Kidney capillary endothelial cell (primary cell): ENCODE measurements at regions not wholly inside any gene's neighbourhood (a gene's known extent, or its start where the extent isn't known, plus 50 kb on each side); places are given as distances from the start of the nearest gene placed in this dataset.
"Not testable (repeated sequence)": the region's sequence is repeated elsewhere in the genome, so short reads cannot be mapped to it uniquely, and the experiment has no call there.

Source experiments
- DNase-seq: peaks from one replicate; pipeline ENCODE4 v3.0.0-alpha.2; 2018; ENCODE audit warnings: low spot score

DNA sequence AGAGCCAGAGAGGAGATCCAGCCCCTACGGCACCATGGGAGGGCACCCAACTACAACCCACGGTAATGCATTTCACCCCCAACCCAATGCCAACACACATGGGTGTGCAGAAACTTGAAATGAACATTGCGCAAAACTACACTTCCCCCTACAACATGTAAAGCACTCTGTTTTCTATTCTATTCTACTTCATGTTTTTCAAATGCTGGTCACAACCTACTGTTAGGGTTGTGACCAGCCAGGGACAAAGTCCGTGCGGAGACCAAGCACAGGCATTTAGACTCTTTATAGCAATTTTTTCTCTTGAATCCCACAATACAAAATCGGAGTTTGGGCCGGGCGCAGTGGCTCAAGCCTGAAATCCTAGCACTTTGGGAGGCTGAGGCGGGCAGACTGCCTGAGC lies 90.6 kb downstream of the MRPL14 start:
- no peak for DNase-seq

DNA sequence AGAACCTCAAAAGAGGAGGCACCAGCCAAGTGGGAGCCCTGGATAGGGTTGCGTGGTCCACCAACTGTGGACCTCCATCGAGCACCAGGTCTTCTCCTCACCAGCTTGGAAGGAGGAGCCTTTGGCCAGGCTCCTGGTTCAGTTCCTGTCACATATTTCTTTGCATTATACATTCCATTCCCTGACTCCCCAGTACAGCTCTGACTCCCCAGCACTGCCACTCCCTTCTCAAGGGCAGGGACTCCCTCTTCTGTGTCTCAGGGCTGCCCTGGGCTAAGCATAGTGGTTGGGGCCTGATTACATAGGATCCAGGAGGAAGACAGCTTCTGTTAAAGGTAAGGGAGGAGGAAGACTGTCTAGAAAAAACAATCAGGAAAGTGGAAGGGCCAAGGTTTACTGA lies 91.1 kb downstream of the MRPL14 start:
- no peak for DNase-seq

DNA sequence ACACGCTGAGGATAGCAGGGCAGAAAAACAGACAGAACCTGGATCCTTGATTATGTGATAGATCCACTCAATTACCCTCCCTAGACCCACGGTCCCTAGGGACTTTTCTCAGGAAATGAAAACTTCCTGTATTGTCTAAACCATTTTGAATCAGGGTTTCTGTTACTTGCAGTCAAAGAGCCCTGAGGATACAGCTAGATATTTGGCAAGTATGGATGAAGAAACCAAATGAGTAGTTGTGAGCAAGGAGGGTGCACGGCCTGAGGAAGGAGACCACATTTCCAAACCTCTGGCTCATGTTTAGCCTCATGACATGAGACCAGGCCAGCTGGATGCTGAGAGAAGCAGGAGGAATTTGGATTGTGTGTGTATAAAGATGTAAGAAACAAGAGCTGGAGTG lies 91.6 kb downstream of the MRPL14 start:
- no peak for DNase-seq

DNA sequence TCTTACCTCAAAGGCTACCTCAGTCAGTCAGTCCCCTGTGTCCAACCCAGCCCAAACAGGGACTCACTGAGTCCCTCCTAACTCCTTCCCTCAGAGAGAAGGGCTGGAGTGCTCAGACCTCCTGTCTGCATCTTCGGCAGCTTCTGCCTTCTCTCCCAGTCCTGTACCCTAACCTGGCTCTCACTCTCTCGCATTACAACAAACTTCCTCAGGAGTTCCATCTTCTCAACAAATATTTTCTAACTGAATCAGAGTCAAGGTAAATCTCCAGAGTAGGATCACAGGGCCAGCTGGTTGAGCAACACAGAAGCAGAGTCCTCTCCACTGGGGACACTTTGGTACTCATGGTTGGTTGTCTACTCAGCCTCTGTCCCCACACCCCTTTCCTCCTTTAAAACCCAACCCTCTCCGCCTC lies 92.3 kb downstream of the MRPL14 start:
- DNase-seq, result no peak

DNA sequence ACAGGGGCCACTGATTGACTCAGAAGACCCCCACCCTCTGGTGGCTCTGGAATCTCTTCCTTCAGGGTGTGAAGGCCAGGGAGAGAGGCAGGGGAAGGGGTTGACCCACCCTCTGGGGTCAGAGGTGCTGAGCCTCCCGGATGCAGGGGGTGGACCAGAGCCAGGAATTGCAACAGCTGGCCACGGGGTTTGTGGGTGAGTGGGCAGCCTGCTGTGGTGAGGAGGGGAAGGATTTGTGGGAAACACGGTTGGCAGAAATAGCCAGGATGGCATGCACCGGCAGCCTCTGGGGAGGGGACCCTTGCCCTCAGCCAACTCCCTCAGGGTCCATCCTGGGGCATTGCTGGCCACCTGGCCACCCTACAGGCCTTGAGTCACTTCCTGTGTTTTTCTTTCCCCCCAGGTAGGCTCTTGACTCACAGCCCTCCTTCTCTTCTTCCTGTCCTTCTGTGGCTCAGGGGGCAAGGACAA lies 92.8 kb downstream of the MRPL14 start:
- no peak for DNase-seq

DNA sequence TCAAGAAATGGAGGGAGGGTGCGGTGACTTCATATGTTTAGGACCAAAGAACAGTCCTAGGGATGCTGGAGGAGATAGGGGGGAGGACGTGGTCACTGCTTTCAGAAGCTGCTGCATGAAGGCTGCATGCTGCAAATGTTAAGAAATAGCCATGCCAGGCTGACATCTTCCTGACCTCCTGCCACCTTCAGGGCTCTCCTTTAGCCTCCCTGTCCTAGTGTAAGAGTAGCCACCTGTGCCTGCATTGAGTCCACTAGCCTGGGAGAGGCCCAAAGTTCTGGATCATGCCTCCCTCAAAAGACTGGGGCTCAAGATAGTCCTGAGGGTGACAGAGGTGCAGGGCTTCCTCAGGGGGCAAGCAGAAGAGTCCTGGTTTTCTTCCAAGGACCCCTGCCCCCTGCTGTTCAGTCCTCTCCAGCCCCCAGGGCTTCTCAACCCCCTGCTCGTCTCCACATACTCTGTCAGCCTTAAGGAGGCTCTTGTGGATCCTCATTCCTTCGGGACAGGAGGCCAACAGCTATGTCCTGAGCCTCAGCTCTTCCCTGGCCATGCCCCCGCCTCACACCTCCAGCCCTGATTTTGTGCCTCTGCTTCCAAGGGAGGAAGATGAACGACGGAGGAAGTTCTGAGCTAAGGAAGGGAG lies 96.3 kb downstream of the MRPL14 start:
- DNase-seq, result no peak

DNA sequence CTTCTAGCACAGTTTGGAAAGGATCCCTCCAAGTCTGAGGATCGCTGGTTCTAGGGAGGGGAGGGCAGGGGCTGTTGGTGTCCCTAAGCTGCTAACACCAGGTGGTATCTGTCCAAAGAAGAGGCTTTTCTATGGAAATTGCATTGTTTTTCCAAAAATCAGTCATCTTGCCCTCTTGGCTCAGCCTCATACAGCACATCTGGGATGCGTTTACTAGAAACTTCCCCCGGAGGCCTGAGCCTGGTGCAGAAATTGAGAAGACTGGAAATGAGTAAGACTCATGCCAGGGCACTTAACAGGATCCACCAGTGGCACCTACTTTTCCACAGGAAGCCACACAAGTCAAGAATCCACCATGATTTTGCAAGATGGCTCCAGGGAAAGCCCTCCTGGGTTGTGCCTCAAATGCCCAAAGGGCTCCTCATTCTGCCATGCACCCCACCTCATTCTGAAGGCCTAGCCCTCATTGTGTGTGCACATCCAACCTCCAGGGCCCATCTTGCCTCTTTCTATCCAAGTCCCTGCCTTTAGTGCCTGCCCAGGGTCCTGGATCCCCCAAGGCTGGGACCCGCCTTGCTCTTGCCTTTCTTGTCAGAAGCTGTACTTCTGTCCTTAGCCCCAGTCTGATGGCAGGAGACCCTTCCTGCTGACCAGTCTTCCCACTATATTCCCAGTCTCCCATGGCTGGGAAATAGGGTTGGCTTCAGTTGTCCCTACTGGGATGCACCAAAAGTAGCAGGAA lies 97.6 kb downstream of the MRPL14 start:
- no peak for DNase-seq

DNA sequence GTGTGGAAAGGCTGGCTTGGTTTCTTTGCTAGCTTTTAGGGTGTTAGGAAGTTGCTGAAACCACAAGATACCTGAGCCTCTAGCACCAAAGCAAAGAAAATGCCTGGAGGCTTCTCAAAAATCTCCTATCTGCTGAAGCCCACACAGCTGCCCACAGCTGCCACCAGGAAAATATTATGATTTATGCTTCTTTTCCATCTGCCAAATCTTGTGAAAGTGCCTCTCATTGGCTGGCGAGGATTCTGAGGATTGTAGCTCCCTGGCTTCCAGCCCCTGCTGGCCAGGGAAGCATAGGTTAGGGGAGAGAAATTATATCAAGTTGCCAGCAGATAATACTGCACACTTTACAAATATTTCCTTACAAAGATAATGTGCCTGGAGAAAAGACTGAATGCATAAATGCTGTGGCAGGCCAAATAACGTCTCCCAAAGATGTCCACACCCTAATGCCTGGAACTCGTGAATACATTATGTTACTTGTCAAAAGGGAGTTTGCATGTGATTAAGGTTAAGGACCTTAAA lies 98.4 kb downstream of the MRPL14 start:
- no peak for DNase-seq

DNA sequence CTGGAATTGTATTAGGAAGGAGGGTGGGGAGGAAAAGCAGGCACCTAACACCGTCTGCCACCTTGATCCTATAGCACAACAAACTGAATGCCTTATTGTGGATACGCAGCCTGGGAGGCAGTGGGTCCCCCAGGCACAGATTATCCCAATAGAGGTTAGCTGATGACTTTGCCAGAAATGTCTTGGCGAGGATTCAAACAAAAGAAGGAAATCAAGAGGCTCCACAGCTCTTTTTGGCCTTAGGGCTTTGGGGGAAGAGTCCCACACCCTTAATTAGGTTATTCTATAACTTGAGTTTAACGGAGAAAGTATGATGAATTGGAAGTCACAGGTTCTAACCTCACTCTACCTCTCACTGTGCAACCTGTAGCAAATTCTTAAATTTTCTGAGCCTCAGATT lies 102.0 kb downstream of the MRPL14 start:
- no peak for DNase-seq

DNA sequence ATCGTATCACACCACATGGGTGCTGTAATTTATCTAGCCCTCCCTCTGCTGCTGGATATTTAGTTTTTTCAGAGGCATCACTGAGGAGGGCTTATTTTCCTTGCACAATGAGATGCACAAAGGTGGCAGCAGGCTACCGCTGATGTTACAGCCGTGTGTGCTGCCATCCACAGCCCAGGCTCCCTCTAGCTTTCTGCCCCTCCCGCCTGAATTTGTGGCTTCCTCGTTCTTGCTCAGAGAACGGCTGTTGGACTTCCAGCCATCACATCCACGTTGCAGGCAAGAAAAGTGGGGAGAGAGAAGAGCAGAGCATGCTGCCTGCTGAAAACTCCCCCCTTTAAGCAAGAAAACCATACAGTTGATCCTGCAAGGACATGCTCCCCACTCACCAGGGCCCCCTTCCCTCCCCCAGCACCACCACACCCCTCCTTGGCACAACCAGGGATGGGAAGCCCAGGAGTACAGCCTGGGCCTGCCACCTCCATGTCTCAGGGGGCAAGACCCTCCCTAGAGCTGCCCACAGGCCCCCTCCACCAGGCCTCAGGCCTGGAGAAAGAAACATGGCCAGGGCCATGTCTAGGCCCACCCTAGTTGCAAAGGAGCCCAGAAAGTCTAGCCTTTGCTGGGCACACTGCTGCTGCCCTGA lies 102.6 kb downstream of the MRPL14 start:
- no peak for DNase-seq

DNA sequence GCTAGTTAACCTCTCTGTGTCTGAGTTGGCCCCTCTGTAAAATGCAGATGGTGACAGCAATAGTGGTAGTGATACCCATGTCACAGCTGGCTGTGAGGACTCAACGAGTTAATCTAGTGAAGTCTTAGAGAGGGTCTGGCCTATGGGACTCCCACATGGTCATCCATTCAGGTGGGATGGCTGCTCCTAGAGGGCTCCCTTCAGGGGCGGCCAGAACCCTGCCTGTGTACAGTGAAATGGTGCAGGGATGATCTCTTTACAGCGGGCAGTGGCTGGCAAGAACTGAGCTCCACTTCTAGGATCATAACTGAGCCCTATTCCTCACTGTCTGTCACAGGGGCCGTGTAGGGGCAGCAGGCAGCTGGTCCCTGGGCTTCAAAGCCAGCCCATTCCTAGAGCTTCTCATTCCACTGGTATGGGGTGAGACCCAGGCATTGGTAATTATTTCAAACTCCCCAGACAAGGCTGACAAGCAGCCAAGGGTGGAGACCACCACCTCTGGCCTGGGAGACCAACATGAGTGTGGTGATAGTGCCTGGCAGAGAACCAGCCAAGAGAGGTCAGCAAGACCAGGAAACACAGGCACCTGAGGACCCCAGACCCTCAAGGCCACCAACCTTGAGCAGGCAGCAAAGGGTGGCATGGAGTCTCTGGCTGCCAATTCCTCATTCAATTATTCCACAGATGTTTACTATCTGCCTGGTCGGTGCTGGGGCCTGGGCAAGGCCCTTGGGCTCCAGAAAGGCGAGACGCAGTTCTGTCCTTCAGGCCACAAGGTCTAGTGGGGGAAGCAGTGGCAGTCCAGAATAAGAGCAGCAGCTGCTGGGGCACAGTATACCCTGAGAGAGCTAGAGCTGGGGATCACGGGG lies 103.4 kb downstream of the MRPL14 start:
- DNase-seq, result no peak

DNA sequence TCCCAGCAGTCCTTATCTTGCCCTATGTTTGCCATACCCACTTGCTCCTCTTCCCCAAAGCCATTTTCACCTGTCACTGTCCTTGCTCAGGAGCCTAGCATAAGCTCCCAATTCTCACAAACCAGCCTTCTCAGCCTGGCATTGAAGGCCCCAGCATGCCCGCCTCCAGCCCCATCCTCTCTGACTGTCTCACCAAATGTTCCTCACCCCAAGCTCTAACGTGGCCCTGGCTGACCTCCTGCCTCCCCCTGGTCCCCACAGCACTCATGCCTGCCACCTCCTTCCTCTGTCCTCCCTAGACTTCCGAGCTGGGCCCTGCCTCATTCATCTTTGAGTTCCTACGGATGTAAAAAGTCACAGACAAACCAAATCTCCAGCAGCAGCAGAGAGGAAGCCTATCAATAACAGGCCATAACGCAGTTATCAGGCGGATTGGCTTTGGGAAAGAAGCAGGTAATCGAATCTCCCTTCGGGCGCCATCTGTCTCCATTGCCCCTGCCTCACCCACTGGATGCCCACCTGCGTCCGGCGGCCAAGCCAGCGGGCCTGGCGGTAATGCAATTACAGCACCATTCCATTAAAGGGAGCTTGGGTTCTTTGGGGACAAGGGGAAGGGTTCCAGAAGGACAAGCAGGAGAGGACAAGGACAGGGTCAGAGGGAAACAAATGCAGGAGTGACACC lies 104.4 kb downstream of the MRPL14 start:
- DNase-seq, result no peak

DNA sequence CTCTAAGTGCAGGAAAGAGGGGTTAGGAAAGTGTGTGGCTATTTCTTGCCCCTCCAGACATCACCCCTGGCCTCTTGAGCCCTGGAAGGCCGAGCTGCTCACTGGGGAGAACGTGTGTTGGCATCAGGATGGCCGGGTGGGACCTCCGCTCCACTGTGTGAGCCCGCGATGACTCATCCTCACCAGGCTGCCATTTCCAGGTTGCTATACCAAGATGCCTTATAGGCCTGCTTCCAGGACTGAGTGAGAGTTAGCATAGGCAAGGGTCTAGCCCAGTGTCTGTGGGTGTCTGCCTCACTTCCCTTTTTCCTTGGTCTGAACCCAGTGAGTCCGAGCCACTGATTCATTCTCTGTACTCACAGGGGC lies 105.0 kb downstream of the MRPL14 start:
- DNase-seq, result no peak

DNA sequence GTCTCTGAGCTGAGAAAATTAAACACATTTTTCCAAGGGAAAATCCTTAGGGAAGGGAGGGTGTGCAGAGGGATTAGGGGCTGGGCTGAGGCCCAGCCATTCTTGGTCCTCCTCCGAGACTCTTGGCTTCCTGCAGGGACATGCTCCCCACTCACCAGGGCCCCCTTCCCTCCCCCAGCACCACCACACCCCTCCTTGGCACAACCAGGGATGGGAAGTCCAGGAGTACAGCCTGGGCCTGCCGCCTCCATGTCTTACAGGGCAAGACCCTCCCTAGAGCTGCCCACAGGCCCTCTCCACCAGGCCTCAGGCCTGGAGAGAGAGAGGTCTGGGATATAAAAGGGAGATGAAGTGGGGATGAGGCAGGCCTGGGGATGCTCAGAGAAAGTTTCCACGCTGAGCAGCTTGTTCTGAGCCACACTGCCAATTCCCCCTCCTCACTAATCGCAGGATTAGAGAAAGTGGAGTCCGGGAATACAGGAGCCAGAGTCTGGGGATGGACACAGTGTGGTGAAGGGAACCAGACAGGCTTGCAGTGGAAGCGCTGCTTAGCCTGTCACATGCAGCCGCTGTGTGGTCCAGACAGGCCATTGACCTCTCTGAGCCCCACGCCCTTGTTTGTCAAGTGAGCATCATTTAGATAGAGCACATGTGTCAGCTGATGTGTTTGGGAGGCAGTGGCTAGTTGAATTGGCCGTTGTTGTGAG lies 105.5 kb downstream of the MRPL14 start:
- DNase-seq, result no peak

DNA sequence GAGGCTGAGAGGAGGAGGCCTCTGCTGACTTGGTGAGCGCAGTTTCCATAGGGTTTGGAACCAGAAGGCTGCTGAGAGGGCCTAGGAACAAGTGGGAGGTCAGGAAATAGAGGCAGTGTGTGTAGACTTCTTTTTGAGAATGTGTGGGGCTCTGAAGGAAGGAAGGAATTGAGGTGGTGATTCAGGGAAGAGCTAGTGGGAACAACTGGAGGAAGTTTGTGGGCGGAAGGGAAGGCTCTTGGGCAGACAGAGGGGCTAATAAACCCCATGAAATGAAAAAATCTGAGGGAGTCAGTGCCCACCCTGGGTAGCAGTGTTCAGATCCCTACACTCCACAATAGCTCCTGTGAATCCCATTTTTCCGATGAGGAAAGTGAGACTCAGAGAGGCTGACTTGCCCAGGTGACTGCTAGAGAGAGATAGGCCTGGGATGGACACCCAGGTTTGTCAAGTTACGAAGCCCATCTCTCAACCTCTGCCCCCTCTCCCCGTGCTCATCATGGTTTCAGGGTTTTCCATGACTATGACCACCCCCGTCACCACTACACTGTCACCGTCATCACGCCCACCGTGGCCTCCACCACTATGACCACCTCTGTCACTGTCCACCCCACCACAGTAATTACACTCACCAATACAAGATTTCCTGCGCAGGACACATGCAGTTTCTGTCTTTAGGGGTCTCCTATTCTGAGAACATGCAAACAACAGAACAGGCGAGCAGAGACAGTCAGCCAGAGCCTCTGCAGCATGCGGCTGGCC lies 106.4 kb downstream of the MRPL14 start:
- no peak for DNase-seq

DNA sequence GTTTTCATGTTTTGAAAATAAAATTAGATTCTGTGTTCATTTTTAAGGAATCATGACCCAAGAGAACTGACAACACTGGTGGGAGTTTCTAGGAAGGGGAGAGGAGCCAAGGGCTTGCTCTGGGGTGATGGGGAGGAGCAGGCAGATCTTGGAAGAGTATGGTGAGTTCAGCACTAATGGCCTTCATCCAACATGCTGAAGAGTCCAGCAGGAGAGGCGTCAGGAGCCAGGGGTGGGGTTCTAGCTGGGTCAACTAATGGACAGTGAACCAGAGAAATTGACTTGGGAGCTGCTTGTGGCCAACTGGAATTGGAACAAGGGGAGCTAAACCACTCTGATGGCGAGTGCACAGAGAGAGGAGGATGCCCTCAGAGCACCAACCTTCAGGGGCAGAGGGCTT lies 107.1 kb downstream of the MRPL14 start:
- DNase-seq, result no peak

DNA sequence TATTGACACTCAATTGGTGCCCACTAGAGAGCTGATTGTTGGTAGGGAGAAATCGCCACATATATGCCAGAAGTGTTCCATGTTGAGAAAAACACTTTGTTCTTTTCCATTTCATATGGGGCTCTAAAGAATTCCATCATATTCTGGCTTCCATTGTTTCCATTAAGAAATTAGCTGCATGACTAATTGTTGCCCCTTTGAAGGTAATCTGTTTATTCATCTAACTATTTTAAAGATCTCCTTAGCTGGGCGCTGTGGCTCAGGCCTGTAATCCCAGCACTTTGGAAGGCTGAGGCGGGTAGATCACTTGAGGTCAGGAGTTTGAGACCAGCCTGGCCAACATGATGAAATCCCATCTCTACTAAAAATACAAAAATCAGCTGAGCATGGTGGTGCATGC lies 109.9 kb downstream of the MRPL14 start:
- not testable (repeated sequence) for DNase-seq

DNA sequence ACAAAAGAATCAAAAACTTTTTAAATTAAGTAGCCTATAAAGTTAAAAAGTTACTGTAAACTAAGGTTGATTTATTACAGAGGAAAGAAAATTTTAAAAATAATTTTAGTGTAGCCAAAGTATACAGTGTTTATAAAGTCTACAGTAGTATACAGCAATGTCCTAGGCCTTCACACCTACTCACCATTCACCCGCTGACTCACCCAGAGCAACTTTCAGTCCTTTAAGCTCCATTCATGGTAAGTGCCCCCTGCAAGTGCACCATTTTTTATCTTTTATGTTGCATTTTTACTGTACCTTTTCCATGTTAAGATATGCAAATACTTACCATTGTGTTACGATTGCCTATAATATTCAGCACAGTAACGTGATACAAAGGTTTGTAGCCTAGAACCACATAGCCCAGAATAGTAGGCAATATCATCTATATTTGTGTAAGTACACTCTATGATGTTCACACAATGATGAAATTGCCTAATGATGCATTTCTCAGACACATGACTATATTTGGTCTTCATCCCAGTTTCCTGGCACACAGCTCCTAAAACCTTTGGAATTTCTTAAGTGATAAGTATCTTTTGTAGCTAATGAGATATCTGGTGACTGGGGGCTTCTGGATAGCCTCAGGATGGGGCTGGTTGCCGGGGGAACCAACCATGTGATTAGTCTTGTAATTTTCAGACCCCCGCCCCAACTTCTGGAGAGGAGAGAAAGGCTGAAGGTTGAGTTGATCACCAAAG lies 111.0 kb downstream of the MRPL14 start:
- no peak for DNase-seq

DNA sequence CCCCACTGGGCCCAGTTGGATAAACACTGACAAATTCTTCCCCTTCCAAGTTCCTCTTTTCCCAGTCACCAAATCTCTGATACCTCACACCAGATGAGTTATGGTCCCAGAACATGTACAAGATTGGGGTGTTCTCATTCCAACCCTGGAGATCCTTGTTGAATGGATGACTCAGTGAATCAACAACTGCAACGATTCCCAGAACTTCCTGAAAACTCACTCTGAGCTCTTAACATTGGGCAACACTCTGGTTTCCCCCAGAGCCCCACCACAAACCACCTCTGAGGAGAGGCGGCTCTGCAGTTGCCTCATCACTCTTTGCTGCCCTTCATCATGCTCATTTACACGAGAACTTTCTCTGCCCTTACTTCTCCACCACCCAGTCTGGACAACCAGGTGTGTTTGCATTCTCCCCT lies 115.2 kb downstream of the MRPL14 start:
- DNase-seq, result no peak
